WTC11 (cell line): ENCODE measurements at regions not wholly inside any gene's neighbourhood (a gene's known extent, or its start where the extent isn't known, plus 50 kb on each side); places are given as distances from the start of the nearest gene placed in this dataset.

Source experiments
- ATAC-seq: fragments of 200-7000 bp; cut with Tn5 transposase; 2 replicates; pipeline ENCODE4 v1.10.0; 2021; ENCODE audit warnings: mild to moderate bottlenecking, moderate library complexity
- CTCF ChIA-PET: fragments of 300-600 bp; sonication (Branson Sonifier 250); formaldehyde crosslinking; loops from one replicate; lab custom pipeline; 2021; ENCODE audit warnings: antibody characterized with exemption; lab: Charles Lee
- POLR2A ChIA-PET: fragments of 350-600 bp; sonication (Branson Sonifier 250); formaldehyde crosslinking; loops from one replicate; lab custom pipeline; 2021; ENCODE audit warnings: antibody characterized with exemption; lab: Charles Lee
- DNase-seq: peaks from one replicate; pipeline ENCODE4 v3.0.0; 2021; ENCODE audit warnings: low spot score
- H3K27ac Mint-ChIP-seq: 2 replicates; pipeline ENCODE4 v1.8.0; 2021; ENCODE audit warnings: mixed read lengths
- H3K27me3 Mint-ChIP-seq: 2 replicates; pipeline ENCODE4 v1.8.0; 2021; ENCODE audit warnings: low read depth, mild to moderate bottlenecking, moderate library complexity, mixed read lengths
- H3K36me3 Mint-ChIP-seq: 2 replicates; pipeline ENCODE4 v1.8.0; 2021; ENCODE audit warnings: mixed read lengths
- H3K4me1 Mint-ChIP-seq: 2 replicates; pipeline ENCODE4 v1.8.0; 2022; ENCODE audit warnings: mixed read lengths
- H3K4me3 Mint-ChIP-seq: 2 replicates; pipeline ENCODE4 v1.8.0; 2021; ENCODE audit warnings: mild to moderate bottlenecking, moderate library complexity, mixed read lengths
- H3K9me3 Mint-ChIP-seq: 2 replicates; pipeline ENCODE4 v1.8.0; 2021; ENCODE audit warnings: mixed read lengths
- ATF1 ChIP-seq: sonication (generic); formaldehyde crosslinking; IDR thresholded peaks from 2 replicates; pipeline ENCODE4 v1.8.1; 2023; ENCODE audit warnings: mild to moderate bottlenecking, moderate library complexity, missing genetic modification reagents
- CREB1 ChIP-seq: sonication (generic); formaldehyde crosslinking; IDR thresholded peaks from 2 replicates; pipeline ENCODE4 v1.8.0; 2023; ENCODE audit warnings: mild to moderate bottlenecking, missing genetic modification reagents
- ESRRA ChIP-seq: sonication (generic); formaldehyde crosslinking; IDR thresholded peaks from 2 replicates; pipeline ENCODE4 v1.8.1; 2022; ENCODE audit warnings: mild to moderate bottlenecking, missing genetic modification reagents, borderline replicate concordance
- FOXJ3 ChIP-seq: sonication (generic); formaldehyde crosslinking; IDR thresholded peaks from 2 replicates; pipeline ENCODE4 v1.9.0; 2021; ENCODE audit warnings: missing genetic modification reagents, mild to moderate bottlenecking, borderline replicate concordance
- GABPB1 ChIP-seq: sonication (generic); formaldehyde crosslinking; IDR thresholded peaks from 2 replicates; pipeline ENCODE4 v1.8.1; 2023; ENCODE audit warnings: mild to moderate bottlenecking, missing genetic modification reagents
- GRHL2 ChIP-seq: fragments of 250-450 bp; sonication (Bioruptor Pico); IDR thresholded peaks from 2 replicates; pipeline ENCODE4 v1.8.0; 2022; ENCODE audit warnings: mild to moderate bottlenecking, moderate library complexity; ENCODE audit not compliant: insufficient replicate concordance, severe bottlenecking
- HMGA2 ChIP-seq: fragments of 250-450 bp; sonication (Bioruptor Pico); IDR thresholded peaks from 2 replicates; pipeline ENCODE4 v1.4.0; 2021; ENCODE audit warnings: mild to moderate bottlenecking, moderate library complexity
- PRRX2 ChIP-seq: fragments of 250-450 bp; sonication (Bioruptor Pico); IDR thresholded peaks from 2 replicates; pipeline ENCODE4 v1.8.0; 2021; ENCODE audit warnings: mild to moderate bottlenecking
- SMAD3 ChIP-seq: sonication (generic); formaldehyde crosslinking; IDR thresholded peaks from 2 replicates; pipeline ENCODE4 v1.8.0; 2022; ENCODE audit warnings: missing genetic modification reagents, mild to moderate bottlenecking, borderline replicate concordance
- SOX15 ChIP-seq: fragments of 250-450 bp; sonication (Bioruptor Pico); IDR thresholded peaks from 2 replicates; pipeline ENCODE4 v1.9.0; 2021; ENCODE audit warnings: mild to moderate bottlenecking
- TCF7 ChIP-seq: sonication (generic); formaldehyde crosslinking; IDR thresholded peaks from 2 replicates; pipeline ENCODE4 v1.8.0; 2022; ENCODE audit warnings: mild to moderate bottlenecking, low read depth, missing genetic modification reagents, moderate library complexity
- TEAD4 ChIP-seq: sonication (generic); formaldehyde crosslinking; IDR thresholded peaks from 2 replicates; pipeline ENCODE4 v1.8.0; 2022; ENCODE audit warnings: mild to moderate bottlenecking, missing genetic modification reagents
- ZNF138 ChIP-seq: sonication (generic); formaldehyde crosslinking; conservative IDR thresholded peaks from 2 replicates; pipeline ENCODE4 v1.8.1; 2022; ENCODE audit warnings: mild to moderate bottlenecking, moderate library complexity, missing genetic modification reagents
- ZNF232 ChIP-seq: sonication (generic); formaldehyde crosslinking; IDR thresholded peaks from 2 replicates; pipeline ENCODE4 v1.8.0; 2022; ENCODE audit warnings: mild to moderate bottlenecking, missing genetic modification reagents
- ZNF263 ChIP-seq: sonication (generic); formaldehyde crosslinking; IDR thresholded peaks from 2 replicates; pipeline ENCODE4 v1.8.1; 2022; ENCODE audit warnings: low read depth, mild to moderate bottlenecking, moderate library complexity, missing genetic modification reagents
- ZNF671 ChIP-seq: fragments of 250-450 bp; sonication (Bioruptor Pico); IDR thresholded peaks from 2 replicates; pipeline ENCODE4 v1.8.0; 2021; ENCODE audit warnings: mild to moderate bottlenecking
- TF ChIP-seq, protein P1 (sequence below): sonication (generic); formaldehyde crosslinking; IDR thresholded peaks from 2 replicates; pipeline ENCODE4 v1.8.0; 2023; ENCODE audit warnings: mild to moderate bottlenecking, missing genetic modification reagents
- TF ChIP-seq, protein P2 (sequence below): fragments of 250-450 bp; sonication (Bioruptor Pico); IDR thresholded peaks from 2 replicates; pipeline ENCODE4 v1.8.0; 2021; ENCODE audit warnings: mild to moderate bottlenecking
- TF ChIP-seq, protein P3 (sequence below): fragments of 250-450 bp; sonication (Bioruptor Pico); IDR thresholded peaks from 2 replicates; pipeline ENCODE4 v1.9.0; 2021; ENCODE audit warnings: mild to moderate bottlenecking
- TF ChIP-seq, protein P4 (sequence below): sonication (generic); formaldehyde crosslinking; IDR thresholded peaks from 2 replicates; pipeline ENCODE4 v1.8.0; 2022; ENCODE audit warnings: mild to moderate bottlenecking, missing genetic modification reagents
- TF ChIP-seq, protein P5 (sequence below): sonication (generic); formaldehyde crosslinking; IDR thresholded peaks from 2 replicates; pipeline ENCODE4 v1.8.1; 2023; ENCODE audit warnings: mild to moderate bottlenecking, missing genetic modification reagents, moderate library complexity
- TF ChIP-seq, protein P6 (sequence below): fragments of 250-450 bp; sonication (Bioruptor Pico); IDR thresholded peaks from 2 replicates; pipeline ENCODE4 v1.9.0; 2021; ENCODE audit warnings: moderate library complexity, mild to moderate bottlenecking, inconsistent platforms, borderline replicate concordance
- TF ChIP-seq, protein P7 (sequence below): sonication (generic); formaldehyde crosslinking; conservative IDR thresholded peaks from 2 replicates; pipeline ENCODE4 v1.8.1; 2022; ENCODE audit warnings: mild to moderate bottlenecking, missing genetic modification reagents
- TF ChIP-seq, protein P8 (sequence below): fragments of 250-450 bp; sonication (Bioruptor Pico); IDR thresholded peaks from 2 replicates; pipeline ENCODE4 v1.9.0; 2021; ENCODE audit warnings: mild to moderate bottlenecking

DNA sequence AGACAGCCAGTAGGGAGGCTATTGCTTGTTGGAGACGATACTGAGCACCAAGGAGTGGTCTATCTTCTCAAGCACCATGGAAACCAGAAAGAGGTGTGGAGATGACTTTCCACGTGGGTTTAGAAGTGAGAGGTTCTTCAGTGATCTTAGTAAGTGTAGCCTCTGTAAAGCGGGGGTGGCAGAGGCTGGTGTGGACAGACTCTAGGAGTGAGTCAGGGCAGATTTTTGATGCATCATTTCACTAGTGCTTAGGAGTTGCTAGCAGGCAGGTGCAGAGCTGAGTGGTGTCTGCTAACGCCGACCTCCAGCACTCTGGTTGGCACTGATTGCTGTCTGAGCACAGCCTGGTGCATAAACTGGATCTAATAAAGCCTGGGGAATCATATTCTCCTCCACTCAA, 78.4 kb upstream of the ADO start (continued):
- TF ChIP-seq GRHL2 (CRISPR knock-in tag): no peak
- TF ChIP-seq GABPB1 (CRISPR knock-in tag): no peak
- no peak for TF ChIP-seq ATF1
- TF ChIP-seq PRRX2 (CRISPR knock-in tag): no peak
- TF ChIP-seq ZNF263 (CRISPR knock-in tag): no peak
- TF ChIP-seq, protein P1, sequence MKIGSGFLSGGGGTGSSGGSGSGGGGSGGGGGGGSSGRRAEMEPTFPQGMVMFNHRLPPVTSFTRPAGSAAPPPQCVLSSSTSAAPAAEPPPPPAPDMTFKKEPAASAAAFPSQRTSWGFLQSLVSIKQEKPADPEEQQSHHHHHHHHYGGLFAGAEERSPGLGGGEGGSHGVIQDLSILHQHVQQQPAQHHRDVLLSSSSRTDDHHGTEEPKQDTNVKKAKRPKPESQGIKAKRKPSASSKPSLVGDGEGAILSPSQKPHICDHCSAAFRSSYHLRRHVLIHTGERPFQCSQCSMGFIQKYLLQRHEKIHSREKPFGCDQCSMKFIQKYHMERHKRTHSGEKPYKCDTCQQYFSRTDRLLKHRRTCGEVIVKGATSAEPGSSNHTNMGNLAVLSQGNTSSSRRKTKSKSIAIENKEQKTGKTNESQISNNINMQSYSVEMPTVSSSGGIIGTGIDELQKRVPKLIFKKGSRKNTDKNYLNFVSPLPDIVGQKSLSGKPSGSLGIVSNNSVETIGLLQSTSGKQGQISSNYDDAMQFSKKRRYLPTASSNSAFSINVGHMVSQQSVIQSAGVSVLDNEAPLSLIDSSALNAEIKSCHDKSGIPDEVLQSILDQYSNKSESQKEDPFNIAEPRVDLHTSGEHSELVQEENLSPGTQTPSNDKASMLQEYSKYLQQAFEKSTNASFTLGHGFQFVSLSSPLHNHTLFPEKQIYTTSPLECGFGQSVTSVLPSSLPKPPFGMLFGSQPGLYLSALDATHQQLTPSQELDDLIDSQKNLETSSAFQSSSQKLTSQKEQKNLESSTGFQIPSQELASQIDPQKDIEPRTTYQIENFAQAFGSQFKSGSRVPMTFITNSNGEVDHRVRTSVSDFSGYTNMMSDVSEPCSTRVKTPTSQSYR (CRISPR knock-in tag): no peak

DNA sequence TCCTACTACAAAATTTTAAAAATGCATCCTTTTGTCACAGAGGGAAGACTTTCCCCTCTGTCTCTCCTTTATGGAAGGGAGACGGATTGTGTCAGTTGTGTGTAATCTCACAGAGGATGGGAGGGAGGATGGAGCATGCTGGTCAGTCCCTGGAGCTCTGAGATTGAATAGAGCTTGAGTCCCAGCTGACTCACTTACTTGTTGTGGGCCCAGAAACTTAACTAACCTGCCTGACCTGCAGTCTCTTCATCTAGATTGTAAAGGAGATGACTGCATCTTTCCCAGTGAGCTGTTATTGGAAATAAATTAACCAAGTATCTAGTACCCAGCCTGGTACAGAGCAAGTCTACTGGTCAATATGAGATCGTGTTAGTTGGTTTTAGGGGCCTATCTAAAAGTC, 77.9 kb upstream of the ADO start:
- Mint-ChIP-seq H3K27ac (no peak overlapping the region), H3K27me3 (no peaks in the 10 kb centered on the region), H3K4me1 (no peaks in the 10 kb centered on the region), H3K4me3 (no peak overlapping the region), H3K9me3 (peaks cover 10% of the 10 kb centered on the region), H3K36me3 (no peaks in the 10 kb centered on the region)
- DNase-seq (no peak), ATAC-seq (no peak)
- CTCF ChIA-PET: no interaction called here
- POLR2A ChIA-PET: no interaction called here
- TF ChIP-seq, protein P2, sequence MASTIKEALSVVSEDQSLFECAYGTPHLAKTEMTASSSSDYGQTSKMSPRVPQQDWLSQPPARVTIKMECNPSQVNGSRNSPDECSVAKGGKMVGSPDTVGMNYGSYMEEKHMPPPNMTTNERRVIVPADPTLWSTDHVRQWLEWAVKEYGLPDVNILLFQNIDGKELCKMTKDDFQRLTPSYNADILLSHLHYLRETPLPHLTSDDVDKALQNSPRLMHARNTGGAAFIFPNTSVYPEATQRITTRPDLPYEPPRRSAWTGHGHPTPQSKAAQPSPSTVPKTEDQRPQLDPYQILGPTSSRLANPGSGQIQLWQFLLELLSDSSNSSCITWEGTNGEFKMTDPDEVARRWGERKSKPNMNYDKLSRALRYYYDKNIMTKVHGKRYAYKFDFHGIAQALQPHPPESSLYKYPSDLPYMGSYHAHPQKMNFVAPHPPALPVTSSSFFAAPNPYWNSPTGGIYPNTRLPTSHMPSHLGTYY (CRISPR knock-in tag): no peak
- TF ChIP-seq FOXJ3 (CRISPR knock-in tag) (no peak), ZNF138 (no peak), ZNF232 (CRISPR knock-in tag) (no peak), TCF7 (CRISPR knock-in tag) (no peak), SOX15 (CRISPR knock-in tag) (no peak), SMAD3 (no peak), HMGA2 (CRISPR knock-in tag) (no peak), ESRRA (no peak), TEAD4 (CRISPR knock-in tag) (no peak), GABPB1 (CRISPR knock-in tag) (no peak), CREB1 (CRISPR knock-in tag) (no peak), ZNF671 (CRISPR knock-in tag) (no peak)
- TF ChIP-seq, protein P3, sequence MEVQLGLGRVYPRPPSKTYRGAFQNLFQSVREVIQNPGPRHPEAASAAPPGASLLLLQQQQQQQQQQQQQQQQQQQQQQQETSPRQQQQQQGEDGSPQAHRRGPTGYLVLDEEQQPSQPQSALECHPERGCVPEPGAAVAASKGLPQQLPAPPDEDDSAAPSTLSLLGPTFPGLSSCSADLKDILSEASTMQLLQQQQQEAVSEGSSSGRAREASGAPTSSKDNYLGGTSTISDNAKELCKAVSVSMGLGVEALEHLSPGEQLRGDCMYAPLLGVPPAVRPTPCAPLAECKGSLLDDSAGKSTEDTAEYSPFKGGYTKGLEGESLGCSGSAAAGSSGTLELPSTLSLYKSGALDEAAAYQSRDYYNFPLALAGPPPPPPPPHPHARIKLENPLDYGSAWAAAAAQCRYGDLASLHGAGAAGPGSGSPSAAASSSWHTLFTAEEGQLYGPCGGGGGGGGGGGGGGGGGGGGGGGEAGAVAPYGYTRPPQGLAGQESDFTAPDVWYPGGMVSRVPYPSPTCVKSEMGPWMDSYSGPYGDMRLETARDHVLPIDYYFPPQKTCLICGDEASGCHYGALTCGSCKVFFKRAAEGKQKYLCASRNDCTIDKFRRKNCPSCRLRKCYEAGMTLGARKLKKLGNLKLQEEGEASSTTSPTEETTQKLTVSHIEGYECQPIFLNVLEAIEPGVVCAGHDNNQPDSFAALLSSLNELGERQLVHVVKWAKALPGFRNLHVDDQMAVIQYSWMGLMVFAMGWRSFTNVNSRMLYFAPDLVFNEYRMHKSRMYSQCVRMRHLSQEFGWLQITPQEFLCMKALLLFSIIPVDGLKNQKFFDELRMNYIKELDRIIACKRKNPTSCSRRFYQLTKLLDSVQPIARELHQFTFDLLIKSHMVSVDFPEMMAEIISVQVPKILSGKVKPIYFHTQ: no peak
- TF ChIP-seq, protein P4, sequence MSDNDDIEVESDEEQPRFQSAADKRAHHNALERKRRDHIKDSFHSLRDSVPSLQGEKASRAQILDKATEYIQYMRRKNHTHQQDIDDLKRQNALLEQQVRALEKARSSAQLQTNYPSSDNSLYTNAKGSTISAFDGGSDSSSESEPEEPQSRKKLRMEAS (CRISPR knock-in tag): no peak
- TF ChIP-seq, protein P5, sequence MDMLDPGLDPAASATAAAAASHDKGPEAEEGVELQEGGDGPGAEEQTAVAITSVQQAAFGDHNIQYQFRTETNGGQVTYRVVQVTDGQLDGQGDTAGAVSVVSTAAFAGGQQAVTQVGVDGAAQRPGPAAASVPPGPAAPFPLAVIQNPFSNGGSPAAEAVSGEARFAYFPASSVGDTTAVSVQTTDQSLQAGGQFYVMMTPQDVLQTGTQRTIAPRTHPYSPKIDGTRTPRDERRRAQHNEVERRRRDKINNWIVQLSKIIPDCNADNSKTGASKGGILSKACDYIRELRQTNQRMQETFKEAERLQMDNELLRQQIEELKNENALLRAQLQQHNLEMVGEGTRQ (CRISPR knock-in tag): no peak
- TF ChIP-seq, protein P6, sequence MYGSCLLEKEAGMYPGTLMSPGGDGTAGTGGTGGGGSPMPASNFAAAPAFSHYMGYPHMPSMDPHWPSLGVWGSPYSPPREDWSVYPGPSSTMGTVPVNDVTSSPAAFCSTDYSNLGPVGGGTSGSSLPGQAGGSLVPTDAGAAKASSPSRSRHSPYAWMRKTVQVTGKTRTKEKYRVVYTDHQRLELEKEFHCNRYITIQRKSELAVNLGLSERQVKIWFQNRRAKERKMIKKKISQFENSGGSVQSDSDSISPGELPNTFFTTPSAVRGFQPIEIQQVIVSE (CRISPR knock-in tag): no peak
- TF ChIP-seq, protein P7, sequence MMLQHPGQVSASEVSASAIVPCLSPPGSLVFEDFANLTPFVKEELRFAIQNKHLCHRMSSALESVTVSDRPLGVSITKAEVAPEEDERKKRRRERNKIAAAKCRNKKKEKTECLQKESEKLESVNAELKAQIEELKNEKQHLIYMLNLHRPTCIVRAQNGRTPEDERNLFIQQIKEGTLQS (CRISPR knock-in tag): no peak
- TF ChIP-seq, protein P8, sequence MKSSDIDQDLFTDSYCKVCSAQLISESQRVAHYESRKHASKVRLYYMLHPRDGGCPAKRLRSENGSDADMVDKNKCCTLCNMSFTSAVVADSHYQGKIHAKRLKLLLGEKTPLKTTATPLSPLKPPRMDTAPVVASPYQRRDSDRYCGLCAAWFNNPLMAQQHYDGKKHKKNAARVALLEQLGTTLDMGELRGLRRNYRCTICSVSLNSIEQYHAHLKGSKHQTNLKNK (CRISPR knock-in tag): no peak
